Mucosa of descending colon (tissue), 3 donors: ENCODE measurements at regions not wholly inside any gene's neighbourhood (a gene's known extent, or its start where the extent isn't known, plus 50 kb on each side); places are given as distances from the start of the nearest gene placed in this dataset.
A peak's percentile ranks its signal among the peaks of the same experiment; 100 is the strongest.

ENCODE experiments used
- ATAC-seq: fragments of 200-7000 bp; cut with Tn5 transposase; one replicate; pipeline ENCODE4 v1.9.1; 2020; ENCODE audit warnings: mild to moderate bottlenecking, moderate library complexity
- DNase-seq, 3 donors: peaks; one replicate each; pipeline ENCODE4 v3.0.0-alpha.2; 2020
- H3K36me3 ChIP-seq: fragments of 200-600 bp; one replicate; pipeline ENCODE4 v1.8.0; 2021; ENCODE audit warnings: low read depth, mild to moderate bottlenecking
- H3K4me1 ChIP-seq: fragments of 200-600 bp; one replicate; pipeline ENCODE4 v1.8.0; 2021; ENCODE audit warnings: low read depth, mild to moderate bottlenecking
- H3K4me3 ChIP-seq: fragments of 200-600 bp; one replicate; pipeline ENCODE4 v1.8.0; 2021; ENCODE audit warnings: mild to moderate bottlenecking
- H3K9me3 ChIP-seq: fragments of 200-600 bp; one replicate; pipeline ENCODE4 v1.8.0; 2021; ENCODE audit warnings: mild to moderate bottlenecking
- CTCF ChIP-seq: fragments of 200-600 bp; IDR thresholded peaks from one replicate; pipeline ENCODE4 v1.8.0; 2022; ENCODE audit warnings: antibody characterized with exemption, mild to moderate bottlenecking
- intact Hi-C, 2 donors: fragments of 100-400 bp; cut with DNase I in 1 of 2; cut with micrococcal nuclease in 1 of 2; formaldehyde crosslinking; loops; one replicate each; pipeline versions ENCODE4 v1.11.0 to v1.11.1; 2022; cut with DNase I, micrococcal nuclease
- donor health status: DM: no; HTN: no; CAD: no; lungs with moderate emphysema.
- donor health status: DM: no; HTN: no; CAD: no.
- donor health status: DM: no; HTN: yes; CAD: no.

DNA sequence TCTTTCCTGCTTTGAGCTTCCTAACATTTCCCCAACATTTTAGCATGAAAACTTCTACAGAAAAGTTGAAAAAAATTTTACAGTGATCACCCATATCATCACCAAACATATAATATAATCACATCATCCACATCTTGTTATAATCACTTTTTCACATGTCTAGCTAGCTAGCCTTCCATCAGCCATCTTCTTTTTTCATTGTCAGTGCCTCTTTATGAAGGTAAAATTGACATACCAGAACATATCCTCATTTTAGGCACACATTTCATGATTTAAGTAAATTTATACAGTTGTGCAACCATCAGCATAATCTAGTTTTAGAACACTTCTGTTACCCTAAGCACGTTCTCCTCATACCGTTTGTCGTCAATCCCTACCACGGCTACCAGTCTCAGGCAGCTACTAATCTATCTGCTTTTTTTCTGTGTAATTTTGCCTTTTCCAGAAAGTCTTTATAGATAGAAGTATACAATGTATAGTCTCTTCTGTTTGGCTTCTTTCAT is 73.7 kb downstream of the VEGFA start:
- intact Hi-C loops = no loop called here
- Histone ChIP-seq H3K4me3 (no peak overlapping the region), H3K36me3 (no peaks in the 10 kb centered on the region), H3K9me3 (no peaks in the 10 kb centered on the region), H3K4me1 (peaks cover 18% of the 10 kb centered on the region)
- DNase-seq (no peak), ATAC-seq (no peak)
- TF ChIP-seq CTCF = no peak

- TF ChIP-seq CTCF = no peak
- Histone ChIP-seq H3K36me3 (no peaks in the 10 kb centered on the region), H3K4me1 (peaks cover 18% of the 10 kb centered on the region), H3K4me3 (no peak overlapping the region), H3K9me3 (no peaks in the 10 kb centered on the region)
- peak in 1 of 3 donors; percentile 63 for DNase-seq
- peak; percentile 89 for ATAC-seq
- intact Hi-C loops = no loop called here
These were observed 73.2 kb downstream of the VEGFA start for GRCh38 chr6:43843097-43843645.

DNA sequence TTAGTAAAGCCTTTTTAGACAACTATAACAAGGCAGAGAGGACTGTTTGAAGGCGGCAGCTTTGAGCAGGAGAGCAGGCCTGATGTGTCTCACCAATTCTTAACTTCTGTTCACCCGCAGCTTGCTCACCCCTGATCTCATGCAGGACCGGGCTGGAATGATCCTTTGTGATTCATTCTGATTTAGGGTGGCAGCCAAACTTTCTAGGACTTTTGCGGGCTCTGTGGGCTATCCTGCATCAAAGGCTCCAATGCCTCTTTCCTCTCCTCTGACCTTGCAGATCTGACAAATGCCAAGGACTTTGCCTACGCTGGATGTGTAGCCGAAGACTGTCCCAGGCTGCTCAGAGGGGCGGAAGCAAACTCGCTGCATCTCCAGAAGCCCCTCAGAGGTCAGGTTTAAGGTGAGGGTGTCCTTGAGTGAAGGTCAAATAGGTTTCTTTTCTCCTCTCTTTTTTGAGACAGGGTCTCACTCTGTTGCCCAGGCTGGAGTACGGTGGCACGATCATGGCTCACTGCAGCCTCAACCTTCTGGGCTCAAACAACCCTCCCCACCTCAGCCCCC is 72.3 kb downstream of the VEGFA start:
- DNase-seq (no peak), ATAC-seq (no peak)
- H3K4me1 ChIP-seq = peaks cover 18% of the 10 kb centered on the region
- no peaks in the 10 kb centered on the region for H3K36me3 ChIP-seq
- no peak overlapping the region for H3K4me3 ChIP-seq
- TF ChIP-seq CTCF = no peak
- intact Hi-C loops = no loop called here
- no peaks in the 10 kb centered on the region for H3K9me3 ChIP-seq

DNA sequence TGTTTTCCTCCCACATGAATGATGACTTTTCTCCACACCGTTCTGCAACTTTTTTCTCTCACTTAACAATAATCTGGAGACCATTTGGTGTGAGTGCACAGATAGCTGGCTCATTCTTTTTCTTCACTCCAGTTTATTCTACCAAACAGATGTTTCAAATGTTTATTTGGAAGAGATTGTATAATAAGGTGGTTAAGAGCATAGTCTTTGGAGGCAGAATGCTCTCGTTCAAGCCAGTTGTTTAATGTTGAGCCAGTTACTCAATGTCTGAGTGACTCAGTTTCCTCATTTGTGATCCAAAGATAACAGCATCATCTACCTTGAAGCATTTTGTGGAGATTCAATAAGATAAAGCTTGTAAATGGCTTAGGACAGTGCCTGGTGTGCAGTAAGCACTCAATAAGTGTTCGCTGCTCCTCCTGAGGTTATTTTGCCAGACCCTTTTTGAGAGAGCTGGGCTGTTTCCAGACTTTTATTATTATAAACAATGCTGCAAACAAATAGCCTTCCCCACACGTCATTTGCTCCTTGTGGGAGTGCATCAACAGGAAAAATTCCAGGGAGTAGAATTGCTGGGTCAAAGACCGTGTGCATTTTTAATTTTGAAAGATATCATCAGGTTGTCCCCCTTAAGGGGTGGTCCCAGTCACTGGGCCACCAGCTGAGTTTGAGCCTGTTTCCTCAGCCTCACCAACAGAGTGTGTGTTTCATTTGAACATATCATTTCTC is 70.6 kb downstream of the VEGFA start:
- Histone ChIP-seq H3K4me3 (no peak overlapping the region), H3K9me3 (no peaks in the 10 kb centered on the region), H3K4me1 (peaks cover 18% of the 10 kb centered on the region), H3K36me3 (no peaks in the 10 kb centered on the region)
- DNase-seq = no peak
- intact Hi-C loops = no loop called here
- no peak for TF ChIP-seq CTCF
- no peak for ATAC-seq

GRCh38 chr6:43838276-43839036 is 68.4 kb downstream of the VEGFA start:
- DNase-seq (peak in 1 of 3 donors; percentile 43), ATAC-seq (peak; percentile 51)
- TF ChIP-seq CTCF = no peak
- H3K36me3 ChIP-seq = no peaks in the 10 kb centered on the region
- intact Hi-C loops = no loop called here
- no peak overlapping the region for H3K4me3 ChIP-seq
- peaks cover 15% of the 10 kb centered on the region for H3K4me1 ChIP-seq
- H3K9me3 ChIP-seq = no peaks in the 10 kb centered on the region
